ENCODE measurements at regions not wholly inside any gene's neighbourhood (a gene's known extent, or its start where the extent isn't known, plus 50 kb on each side); places are given as distances from the start of the nearest gene placed in this dataset.

- no peak overlapping the region for H3K4me3 ChIP-seq (ENCODE audit: low read length)
- TF ChIP-seq CTCF (IDR thresholded peaks at IDR 0.05) = no peak
- no peak overlapping the region for H3K27ac ChIP-seq (ENCODE audit: low read depth in 1 of 2, low read length in 2 of 2)
- intact Hi-C loops (cut with DNase I, micrococcal nuclease) = no loop called here
- CTCF ChIA-PET = no interaction called here
- no peaks in the 10 kb centered on the region for H3K36me3 Mint-ChIP-seq (ENCODE audit: low read depth)
- H3K4me1 ChIP-seq (ENCODE audit: insufficient read depth, low read length) = no peaks in the 10 kb centered on the region
- peaks cover 2% of the 10 kb centered on the region for H3K9me3 Mint-ChIP-seq
- H3K9me3 ChIP-seq (ENCODE audit: control insufficient read depth in 1 of 2, insufficient read depth in 1 of 2, low read length in 2 of 2) = no peaks in the 10 kb centered on the region
- H3K36me3 ChIP-seq (ENCODE audit: insufficient read depth, low read length) = no peaks in the 10 kb centered on the region
- no peaks in the 10 kb centered on the region for H3K27me3 Mint-ChIP-seq
- no peaks in the 10 kb centered on the region for H3K27me3 ChIP-seq (ENCODE audit: control insufficient read depth in 1 of 2, insufficient read depth in 2 of 2, low read length in 2 of 2)
- POLR2A ChIA-PET = no interaction called here
- H3K27ac Mint-ChIP-seq = no peak overlapping the region
- no peak overlapping the region for H3K4me3 Mint-ChIP-seq
- DNase-seq = no peak
- no peak for ATAC-seq (ENCODE audit: poor library complexity)
- no peaks in the 10 kb centered on the region for H3K4me1 Mint-ChIP-seq (ENCODE audit: low read depth)
Measured at GRCh38 chr3:117844676-117845075, 1135.1 kb downstream of the TUSC7 start.

DNA sequence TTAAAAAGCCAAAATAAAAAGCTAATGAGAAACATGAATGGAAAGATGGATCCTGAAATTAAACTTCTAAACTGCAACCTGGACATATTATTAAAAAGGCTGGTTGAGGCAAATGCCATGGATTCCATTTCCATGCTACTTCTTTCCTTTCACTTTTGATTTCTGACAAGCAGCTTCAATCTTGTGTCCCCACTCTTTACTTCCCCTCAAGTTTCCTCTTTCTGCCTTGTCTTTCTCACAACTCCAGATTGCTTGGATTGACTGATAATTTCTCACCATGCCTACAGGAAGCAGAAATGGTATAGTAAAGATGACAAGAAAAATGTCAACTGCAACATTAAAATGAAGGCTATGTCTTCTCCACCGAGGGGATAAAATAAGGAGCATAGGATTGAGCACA, 1136.7 kb downstream of the TUSC7 start:
- CTCF ChIA-PET = no interaction called here
- DNase-seq (no peak), ATAC-seq (ENCODE audit: poor library complexity) (no peak)
- Histone ChIP-seq H3K9me3 (ENCODE audit: control insufficient read depth in 1 of 2, insufficient read depth in 1 of 2, low read length in 2 of 2) (no peaks in the 10 kb centered on the region), H3K27me3 (ENCODE audit: control insufficient read depth in 1 of 2, insufficient read depth in 2 of 2, low read length in 2 of 2) (no peaks in the 10 kb centered on the region), H3K27ac (ENCODE audit: low read depth in 1 of 2, low read length in 2 of 2) (no peak overlapping the region), H3K4me3 (ENCODE audit: low read length) (no peak overlapping the region), H3K36me3 (ENCODE audit: insufficient read depth, low read length) (no peaks in the 10 kb centered on the region), H3K4me1 (ENCODE audit: insufficient read depth, low read length) (no peaks in the 10 kb centered on the region)
- Mint-ChIP-seq H3K4me3 (no peak overlapping the region), H3K27ac (no peak overlapping the region), H3K9me3 (peaks cover 5% of the 10 kb centered on the region), H3K27me3 (no peaks in the 10 kb centered on the region), H3K4me1 (ENCODE audit: low read depth) (no peaks in the 10 kb centered on the region), H3K36me3 (ENCODE audit: low read depth) (no peaks in the 10 kb centered on the region)
- no peak for TF ChIP-seq CTCF (IDR thresholded peaks at IDR 0.05)
- intact Hi-C loops (cut with DNase I, micrococcal nuclease) = no loop called here
- POLR2A ChIA-PET = no interaction called here

DNA sequence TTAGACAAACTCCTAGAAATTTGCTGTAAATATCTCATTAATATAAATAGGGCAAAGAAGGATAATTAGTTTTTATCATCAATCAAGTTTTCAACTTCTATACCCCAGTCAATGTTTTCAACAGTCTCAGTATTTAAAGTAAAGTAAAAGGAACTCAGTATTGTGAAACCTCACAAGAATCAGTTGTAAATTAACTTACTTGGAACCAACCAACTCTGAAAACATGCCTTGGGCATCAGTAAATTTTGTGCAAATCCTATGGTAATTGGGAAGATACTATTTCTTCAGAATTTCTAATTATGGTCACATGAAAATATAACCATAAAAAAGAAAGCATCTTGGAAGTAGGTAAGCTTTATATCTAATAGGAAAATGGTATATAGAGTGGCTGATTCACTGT, 1139.0 kb downstream of the TUSC7 start:
- intact Hi-C loops (cut with DNase I, micrococcal nuclease) = no loop called here
- DNase-seq (no peak), ATAC-seq (ENCODE audit: poor library complexity) (no peak)
- ChIA-PET POLR2A (no interaction called here), CTCF (no interaction called here)
- H3K27ac ChIP-seq (ENCODE audit: low read depth in 1 of 2, low read length in 2 of 2) = no peak overlapping the region
- H3K27me3 Mint-ChIP-seq = no peaks in the 10 kb centered on the region
- H3K27ac Mint-ChIP-seq = no peak overlapping the region
- no peak overlapping the region for H3K4me3 ChIP-seq (ENCODE audit: low read length)
- no peak for TF ChIP-seq CTCF (IDR thresholded peaks at IDR 0.05)
- H3K27me3 ChIP-seq (ENCODE audit: control insufficient read depth in 1 of 2, insufficient read depth in 2 of 2, low read length in 2 of 2) = no peaks in the 10 kb centered on the region
- peaks cover 4% of the 10 kb centered on the region for H3K9me3 Mint-ChIP-seq
- H3K4me3 Mint-ChIP-seq = no peak overlapping the region
- no peaks in the 10 kb centered on the region for H3K36me3 ChIP-seq (ENCODE audit: insufficient read depth, low read length)
- no peaks in the 10 kb centered on the region for H3K4me1 ChIP-seq (ENCODE audit: insufficient read depth, low read length)
- H3K9me3 ChIP-seq (ENCODE audit: control insufficient read depth in 1 of 2, insufficient read depth in 1 of 2, low read length in 2 of 2) = no peaks in the 10 kb centered on the region
- H3K36me3 Mint-ChIP-seq (ENCODE audit: low read depth) = no peaks in the 10 kb centered on the region
- no peaks in the 10 kb centered on the region for H3K4me1 Mint-ChIP-seq (ENCODE audit: low read depth)

Data from CD4-positive, alpha-beta T cell (primary cell).